Ascending aorta (tissue), 2 donors: ENCODE measurements at regions not wholly inside any gene's neighbourhood (a gene's known extent, or its start where the extent isn't known, plus 50 kb on each side); places are given as distances from the start of the nearest gene placed in this dataset.
A peak's percentile ranks its signal among the peaks of the same experiment; 100 is the strongest.

Source experiments
- DNase-seq, 2 donors: peaks; one replicate each; pipeline ENCODE4 v3.0.0-alpha.2; 2019; ENCODE audit warnings: low spot score in 2 of 2
- H3K27ac ChIP-seq, 2 donors: fragments of 200-600 bp; sonication (generic); one replicate each; pipeline ENCODE4 v1.5.1; 2016 to 2017; ENCODE audit warnings: mild to moderate bottlenecking in 1 of 2
- H3K27me3 ChIP-seq: fragments of 200-600 bp; sonication (generic); one replicate; pipeline ENCODE4 v1.5.1; 2017
- H3K36me3 ChIP-seq, 2 donors: fragments of 200-600 bp; sonication (generic); one replicate each; pipeline ENCODE4 v1.5.1; 2016
- H3K4me1 ChIP-seq, 2 donors: fragments of 200-600 bp; sonication (generic); one replicate each; pipeline ENCODE4 v1.5.1; 2016 to 2017; ENCODE audit warnings: mild to moderate bottlenecking in 1 of 2
- H3K4me3 ChIP-seq, 2 donors: fragments of 200-600 bp; sonication (generic); one replicate each; pipeline ENCODE4 v1.5.1; 2016 to 2017; ENCODE audit warnings: mild to moderate bottlenecking in 1 of 2
- H3K9me3 ChIP-seq, 2 donors: fragments of 200-600 bp; sonication (generic); one replicate each; pipeline ENCODE4 v1.5.1; 2016
- CTCF ChIP-seq, 3 experiments: fragments of 200-600 bp in 2 of 3; fragments of 450-650 bp in 1 of 3; sonication (generic) in 2 of 3; IDR thresholded peaks; one replicate each; pipeline ENCODE4 v1.5.1; 2016 to 2019; ENCODE audit warnings: antibody characterized with exemption in 3 of 3, mild to moderate bottlenecking in 1 of 3, moderate library complexity in 1 of 3
- intact Hi-C: fragments of 100-400 bp; cut with DNase I; formaldehyde crosslinking; loops from one replicate; pipeline ENCODE4 v1.15.1; 2023

- no peaks in the 10 kb centered on the region for H3K9me3 ChIP-seq
- H3K27me3 ChIP-seq: no peaks in the 10 kb centered on the region
- intact Hi-C loops: no loop called here
- no peaks in the 10 kb centered on the region for H3K36me3 ChIP-seq
- H3K27ac ChIP-seq: no peak overlapping the region
- H3K4me1 ChIP-seq: no peaks in the 10 kb centered on the region
- no peak for DNase-seq
- TF ChIP-seq CTCF (IDR thresholded peaks at IDR 0.05): no peak
- no peak overlapping the region for H3K4me3 ChIP-seq
These were observed 320.5 kb upstream of the RSPO3 start for GRCh38 chr6:126797981-126798380.

GRCh38 chr6:126803769-126804168 is 314.7 kb upstream of the RSPO3 start:
- H3K4me1 ChIP-seq: no peaks in the 10 kb centered on the region
- H3K9me3 ChIP-seq: no peaks in the 10 kb centered on the region
- H3K36me3 ChIP-seq: no peaks in the 10 kb centered on the region
- no peak for TF ChIP-seq CTCF (IDR thresholded peaks at IDR 0.05)
- H3K27ac ChIP-seq: no peak overlapping the region
- no peak for DNase-seq
- H3K4me3 ChIP-seq: no peak overlapping the region
- intact Hi-C loops: no loop called here
- no peaks in the 10 kb centered on the region for H3K27me3 ChIP-seq

GRCh38 chr6:126804332-126805064 is 314.0 kb upstream of the RSPO3 start:
- peak; percentile 6 to 57 (median 45) for TF ChIP-seq CTCF (IDR thresholded peaks at IDR 0.05)
- H3K36me3 ChIP-seq: no peaks in the 10 kb centered on the region
- no peaks in the 10 kb centered on the region for H3K4me1 ChIP-seq
- no peak overlapping the region for H3K27ac ChIP-seq
- no peak overlapping the region for H3K4me3 ChIP-seq
- H3K9me3 ChIP-seq: no peaks in the 10 kb centered on the region
- H3K27me3 ChIP-seq: no peaks in the 10 kb centered on the region
- DNase-seq: no peak
- intact Hi-C loops: no loop called here

- no peak for DNase-seq
- intact Hi-C loops: no loop called here
- Histone ChIP-seq H3K4me1 (no peaks in the 10 kb centered on the region), H3K36me3 (no peaks in the 10 kb centered on the region), H3K27me3 (no peaks in the 10 kb centered on the region), H3K4me3 (no peak overlapping the region), H3K9me3 (no peaks in the 10 kb centered on the region), H3K27ac (no peak overlapping the region)
- no peak for TF ChIP-seq CTCF (IDR thresholded peaks at IDR 0.05)
These were observed 312.6 kb upstream of the RSPO3 start for GRCh38 chr6:126805861-126806260.

- no peaks in the 10 kb centered on the region for H3K27me3 ChIP-seq
- H3K4me1 ChIP-seq: no peaks in the 10 kb centered on the region
- intact Hi-C loops: no loop called here
- H3K27ac ChIP-seq: no peak overlapping the region
- H3K9me3 ChIP-seq: no peaks in the 10 kb centered on the region
- H3K4me3 ChIP-seq: no peak overlapping the region
- no peak for DNase-seq
- no peaks in the 10 kb centered on the region for H3K36me3 ChIP-seq
- no peak for TF ChIP-seq CTCF (IDR thresholded peaks at IDR 0.05)
These were observed 310.6 kb upstream of the RSPO3 start for GRCh38 chr6:126807876-126808275.

GRCh38 chr6:126811321-126811720 is 307.1 kb upstream of the RSPO3 start:
- TF ChIP-seq CTCF (IDR thresholded peaks at IDR 0.05): no peak
- no peak overlapping the region for H3K27ac ChIP-seq
- no peak overlapping the region for H3K4me3 ChIP-seq
- intact Hi-C loops: no loop called here
- no peak for DNase-seq
- H3K36me3 ChIP-seq: no peaks in the 10 kb centered on the region
- no peaks in the 10 kb centered on the region for H3K9me3 ChIP-seq
- H3K27me3 ChIP-seq: no peaks in the 10 kb centered on the region
- no peaks in the 10 kb centered on the region for H3K4me1 ChIP-seq
